CD14-positive monocyte (primary cell): ENCODE measurements at regions not wholly inside any gene's neighbourhood (a gene's known extent, or its start where the extent isn't known, plus 50 kb on each side); places are given as distances from the start of the nearest gene placed in this dataset.

ENCODE experiments used
- DNase-seq, 3 donors: peaks; one replicate each; pipeline ENCODE4 v3.0.0-alpha.2; 2011 to 2022
- H2AFZ ChIP-seq: 2 replicates; pipeline ENCODE4 v1.6.0; 2012; ENCODE audit warnings: mild to moderate bottlenecking, low read depth, low read length, inconsistent platforms; ENCODE audit not compliant: insufficient read depth, poor library complexity, severe bottlenecking
- H3K27ac ChIP-seq, 2 donors: 1 replicate in 1 of 2; 2 replicates in 1 of 2; pipeline ENCODE4 v1.5.1; 2012 to 2013; ENCODE audit warnings: low read length in 2 of 2, control low read depth in 1 of 2, inconsistent platforms in 1 of 2, low read depth in 1 of 2, mild to moderate bottlenecking in 1 of 2
- H3K27me3 ChIP-seq, 2 donors: one replicate each; pipeline versions ENCODE4 v1.6.0 to v1.6.1; 2011 to 2013; ENCODE audit warnings: low read length in 2 of 2; ENCODE audit not compliant: control insufficient read depth in 2 of 2, insufficient read depth in 2 of 2
- H3K36me3 ChIP-seq, 2 donors: replicated peaks in 1 of 2; 1 replicate in 1 of 2; 2 replicates in 1 of 2; pipeline versions ENCODE4 v1.5.1 to v1.6.1; 2012 to 2013; ENCODE audit warnings: low read length in 2 of 2, control low read depth in 1 of 2, inconsistent platforms in 1 of 2, mild to moderate bottlenecking in 1 of 2; ENCODE audit not compliant: insufficient read depth in 2 of 2, control insufficient read depth in 1 of 2
- H3K4me1 ChIP-seq, 2 donors: 1 replicate in 1 of 2; 2 replicates in 1 of 2; pipeline versions ENCODE4 v1.5.1 to v1.6.1; 2012 to 2013; ENCODE audit warnings: low read length in 2 of 2, control low read depth in 1 of 2, inconsistent platforms in 1 of 2, mild to moderate bottlenecking in 1 of 2, moderate library complexity in 1 of 2; ENCODE audit not compliant: insufficient read depth in 2 of 2, control insufficient read depth in 1 of 2
- H3K4me2 ChIP-seq: replicated peaks from 2 replicates; pipeline ENCODE3; 2012; ENCODE audit warnings: low read length, moderate library complexity, mild to moderate bottlenecking; ENCODE audit not compliant: poor library complexity, severe bottlenecking; ENCODE audit errors: extremely low read depth
- H3K4me3 ChIP-seq, 3 experiments: fragments of 200-600 bp in 1 of 3; sonication (generic) in 1 of 3; replicated peaks in 1 of 3; 1 replicate in 2 of 3; 2 replicates in 1 of 3; pipeline ENCODE4 v1.5.1; 2011 to 2013; ENCODE audit warnings: low read length in 3 of 3, mild to moderate bottlenecking in 3 of 3, control low read depth in 2 of 3, low read depth in 2 of 3, inconsistent platforms in 1 of 3, moderate library complexity in 1 of 3
- H3K79me2 ChIP-seq: 2 replicates; pipeline ENCODE4 v1.6.0; 2012; ENCODE audit warnings: mild to moderate bottlenecking, control low read depth, inconsistent platforms, low read length, moderate library complexity; ENCODE audit not compliant: insufficient read depth
- H3K9ac ChIP-seq: 2 replicates; pipeline ENCODE4 v1.6.0; 2017; ENCODE audit warnings: low read length, mild to moderate bottlenecking; ENCODE audit not compliant: insufficient read depth, poor library complexity, severe bottlenecking
- H3K9me3 ChIP-seq, 2 donors: replicated peaks in 1 of 2; 1 replicate in 1 of 2; 2 replicates in 1 of 2; pipeline versions ENCODE4 v1.5.1 to v1.6.1; 2012 to 2013; ENCODE audit warnings: low read length in 2 of 2, control low read depth in 1 of 2; ENCODE audit not compliant: control insufficient read depth in 1 of 2, insufficient read depth in 1 of 2
- H4K20me1 ChIP-seq: 2 replicates; pipeline ENCODE4 v1.6.0; 2012; ENCODE audit warnings: mild to moderate bottlenecking, low read length, control low read depth, moderate library complexity; ENCODE audit not compliant: insufficient read depth
- H3K27ac Mint-ChIP-seq, 7 donors: one replicate each; pipeline ENCODE4 v1.8.0; 2020; ENCODE audit warnings: mild to moderate bottlenecking in 7 of 7, mixed read lengths in 7 of 7, moderate library complexity in 6 of 7, inconsistent platforms in 2 of 7
- H3K27me3 Mint-ChIP-seq, 3 donors: one replicate each; pipeline ENCODE4 v1.8.0; 2021 to 2022; ENCODE audit warnings: low read depth in 3 of 3, mild to moderate bottlenecking in 3 of 3, mixed read lengths in 3 of 3, moderate library complexity in 3 of 3, inconsistent platforms in 1 of 3
- H3K36me3 Mint-ChIP-seq, 2 donors: one replicate each; pipeline ENCODE4 v1.8.0; 2020; ENCODE audit warnings: mixed read lengths in 2 of 2, inconsistent platforms in 1 of 2, mild to moderate bottlenecking in 1 of 2
- H3K4me1 Mint-ChIP-seq: one replicate; pipeline ENCODE4 v1.8.0; 2020; ENCODE audit warnings: mild to moderate bottlenecking, mixed read lengths
- H3K4me3 Mint-ChIP-seq, 2 donors: one replicate each; pipeline ENCODE4 v1.8.0; 2020; ENCODE audit warnings: mild to moderate bottlenecking in 2 of 2, mixed read lengths in 2 of 2, moderate library complexity in 1 of 2
- H3K9me3 Mint-ChIP-seq, 7 donors: one replicate each; pipeline ENCODE4 v1.8.0; 2020 to 2022; ENCODE audit warnings: mixed read lengths in 7 of 7, mild to moderate bottlenecking in 6 of 7, moderate library complexity in 6 of 7, inconsistent platforms in 2 of 7
- CTCF ChIP-seq: fragments of 200-600 bp; IDR thresholded peaks from one replicate; pipeline ENCODE4 v1.8.0; 2022; ENCODE audit warnings: antibody characterized with exemption, mild to moderate bottlenecking
- WGBS: methylation state at CpG from one replicate; pipeline ENCODE4 v1.1.5; 2013; ENCODE audit warnings: missing lambda C conversion rate; ENCODE audit not compliant: insufficient coverage; 5-methylcytosine and 5-hydroxymethylcytosine counted together
- intact Hi-C, 2 donors: fragments of 100-400 bp; cut with micrococcal nuclease; formaldehyde crosslinking; loops; one replicate each; pipeline versions ENCODE4 v1.15.0 to v1.15.1; 2023

- peaks cover 0 to 4% (median 0%) of the 10 kb centered on the region in 3 donors for H3K27me3 Mint-ChIP-seq
- H3K27ac Mint-ChIP-seq, result no peak overlapping the region
- H4K20me1 ChIP-seq, result no peaks in the 10 kb centered on the region
- H3K27ac ChIP-seq, result no peak overlapping the region
- H3K4me2 ChIP-seq, result no peak overlapping the region
- H3K36me3 ChIP-seq, result no peaks in the 10 kb centered on the region
- H3K4me1 Mint-ChIP-seq, result no peaks in the 10 kb centered on the region
- peaks cover 0 to 3% of the 10 kb centered on the region in 2 donors for H3K9me3 ChIP-seq
- H3K79me2 ChIP-seq, result no peaks in the 10 kb centered on the region
- H3K9me3 Mint-ChIP-seq, result peaks cover 1 to 10% (median 6%) of the 10 kb centered on the region in 7 donors
- no peaks in the 10 kb centered on the region for H3K27me3 ChIP-seq
- no peak overlapping the region for H3K9ac ChIP-seq
- H3K4me3 ChIP-seq, result no peak overlapping the region
- intact Hi-C loops, result no loop called here
- DNase-seq, result no peak
- TF ChIP-seq CTCF, result no peak
- H3K36me3 Mint-ChIP-seq, result no peaks in the 10 kb centered on the region
- no peaks in the 10 kb centered on the region for H3K4me1 ChIP-seq
- 80% methylated on average over 1 of the region's 2 CpGs for WGBS
- H3K4me3 Mint-ChIP-seq, result no peak overlapping the region
- H2AFZ ChIP-seq, result no peak overlapping the region
These were observed 928.0 kb upstream of the SOX9 start for GRCh38 chr17:71192848-71193247.

GRCh38 chr17:71200597-71200996 lies 920.2 kb upstream of the SOX9 start:
- intact Hi-C loops, result no loop called here
- no peak overlapping the region for H2AFZ ChIP-seq
- H3K4me3 Mint-ChIP-seq, result no peak overlapping the region
- H3K4me1 Mint-ChIP-seq, result no peaks in the 10 kb centered on the region
- H3K4me3 ChIP-seq, result no peak overlapping the region
- DNase-seq, result no peak
- H4K20me1 ChIP-seq, result no peaks in the 10 kb centered on the region
- no CpG with 5 or more reads among the region's 1 CpG for WGBS
- H3K27me3 ChIP-seq, result no peaks in the 10 kb centered on the region
- no peak overlapping the region for H3K27ac Mint-ChIP-seq
- H3K79me2 ChIP-seq, result no peaks in the 10 kb centered on the region
- H3K36me3 Mint-ChIP-seq, result no peaks in the 10 kb centered on the region
- H3K9me3 ChIP-seq, result no peaks in the 10 kb centered on the region
- no peak overlapping the region for H3K9ac ChIP-seq
- H3K27ac ChIP-seq, result no peak overlapping the region
- peaks cover 0 to 2% (median 0%) of the 10 kb centered on the region in 3 donors for H3K27me3 Mint-ChIP-seq
- H3K36me3 ChIP-seq, result no peaks in the 10 kb centered on the region
- peaks cover 0 to 9% (median 4%) of the 10 kb centered on the region in 7 donors for H3K9me3 Mint-ChIP-seq
- H3K4me1 ChIP-seq, result no peaks in the 10 kb centered on the region
- no peak for TF ChIP-seq CTCF
- no peak overlapping the region for H3K4me2 ChIP-seq
